Endothelial cell of umbilical vein (primary cell): ENCODE measurements at regions not wholly inside any gene's neighbourhood (a gene's known extent, or its start where the extent isn't known, plus 50 kb on each side); places are given as distances from the start of the nearest gene placed in this dataset.

Experiments used
- BruUV-seq: library from RNA; stranded (reverse); fragments of 400-500 nt; replicated peaks from 2 replicates; lab custom pipeline; 2021; lab: Mats Ljungman, UMichigan
- CTCF ChIA-PET: fragments of 300-600, 350-600 bp; sonication (Branson Sonifier 250); formaldehyde crosslinking; loops from one replicate; lab custom pipeline; 2021; ENCODE audit warnings: antibody characterized with exemption, inconsistent platforms; lab: Charles Lee
- POLR2A ChIA-PET: fragments of 300-600, 350-600 bp; sonication (Branson Sonifier 250); formaldehyde crosslinking; loops from one replicate; lab custom pipeline; 2021; ENCODE audit warnings: antibody characterized with exemption, inconsistent platforms; lab: Charles Lee
- DNase-seq: peaks from one replicate; pipeline ENCODE4 v3.0.0-alpha.2; 2011; ENCODE audit warnings: low read depth, low spot score
- FAIRE-seq: peaks from 2 replicates; lab custom pipeline; 2011; peaks lifted over from hg19 to GRCh38; lab: Jason Lieb, UNC
- H2AFZ ChIP-seq: 2 replicates; pipeline ENCODE4 v1.6.0; 2012; ENCODE audit warnings: low read depth, low read length, control low read depth, inconsistent platforms
- H3K27ac ChIP-seq: 2 replicates; pipeline ENCODE4 v1.5.1; 2011; ENCODE audit warnings: low read depth, mild to moderate bottlenecking, control low read depth, low read length, moderate library complexity; ENCODE audit not compliant: insufficient read depth
- H3K27me3 ChIP-seq, 2 experiments: 2 replicates each; pipeline versions ENCODE4 v1.6.0 to v1.6.1; 2011; ENCODE audit warnings: low read length in 2 of 2, mixed read lengths in 1 of 2; ENCODE audit not compliant: control insufficient read depth in 2 of 2, insufficient read depth in 2 of 2
- H3K36me3 ChIP-seq, 2 experiments: 2 replicates in 1 of 2; 3 replicates in 1 of 2; pipeline ENCODE4 v1.5.1; 2011; ENCODE audit warnings: low read length in 2 of 2, mild to moderate bottlenecking in 1 of 2, moderate library complexity in 1 of 2; ENCODE audit not compliant: control insufficient read depth in 2 of 2, insufficient read depth in 2 of 2; ENCODE audit errors: extremely low read depth in 1 of 2
- H3K4me1 ChIP-seq: 3 replicates; pipeline ENCODE4 v1.5.1; 2011; ENCODE audit warnings: mild to moderate bottlenecking, low read length; ENCODE audit not compliant: control insufficient read depth, insufficient read depth; ENCODE audit errors: extremely low read depth
- H3K4me2 ChIP-seq: 2 replicates; pipeline ENCODE4 v1.6.1; 2011; ENCODE audit warnings: low read length, control low read depth, mixed read lengths; ENCODE audit not compliant: insufficient read depth
- H3K4me3 ChIP-seq, 3 experiments: fragments of 200-600 bp in 1 of 3; sonication (generic), shearing (Covaris generic) in 1 of 3; replicated peaks in 1 of 3; 2 replicates each; pipeline ENCODE4 v1.5.1; 2011 to 2016; ENCODE audit warnings: control low read depth in 3 of 3, low read length in 3 of 3, mild to moderate bottlenecking in 2 of 3, inconsistent platforms in 1 of 3, low read depth in 1 of 3, moderate library complexity in 1 of 3; ENCODE audit not compliant: insufficient read depth in 1 of 3
- H3K79me2 ChIP-seq: 2 replicates; pipeline ENCODE4 v1.6.0; 2012; ENCODE audit warnings: low read length, inconsistent platforms; ENCODE audit not compliant: control insufficient read depth, insufficient read depth
- H3K9ac ChIP-seq: replicated peaks from 2 replicates; pipeline ENCODE3; 2011; ENCODE audit warnings: low read length, control low read depth; ENCODE audit not compliant: insufficient read depth; ENCODE audit errors: extremely low read depth
- H3K9me1 ChIP-seq: replicated peaks from 3 replicates; pipeline ENCODE4 v1.6.0; 2011; ENCODE audit warnings: mild to moderate bottlenecking, low read length; ENCODE audit not compliant: control insufficient read depth, insufficient read depth; ENCODE audit errors: extremely low read depth
- H3K9me3 ChIP-seq: replicated peaks from 2 replicates; pipeline ENCODE4 v1.5.1; 2012; ENCODE audit warnings: low read length, inconsistent platforms; ENCODE audit not compliant: control insufficient read depth, insufficient read depth
- H4K20me1 ChIP-seq: replicated peaks from 2 replicates; pipeline ENCODE3; 2011; ENCODE audit warnings: mild to moderate bottlenecking, low read length; ENCODE audit not compliant: control insufficient read depth, insufficient read depth; ENCODE audit errors: extremely low read depth
- CTCF ChIP-seq, 2 donors: IDR thresholded peaks; 1 replicate in 1 of 2; 2 replicates in 1 of 2; pipeline ENCODE4 v1.5.1; 2011; ENCODE audit warnings: low read length in 2 of 2, mild to moderate bottlenecking in 2 of 2, moderate library complexity in 2 of 2, control low read depth in 1 of 2, inconsistent platforms in 1 of 2, low read depth in 1 of 2; ENCODE audit not compliant: insufficient read depth in 1 of 2; ENCODE audit errors: extremely low read depth in 1 of 2
- EZH2 ChIP-seq: IDR thresholded peaks from 2 replicates; pipeline ENCODE4 v1.6.1; 2012; ENCODE audit warnings: borderline replicate concordance, low read depth, mild to moderate bottlenecking, moderate library complexity, low read length, inconsistent platforms; ENCODE audit not compliant: severe bottlenecking
- FOS ChIP-seq: IDR thresholded peaks from 2 replicates; pipeline ENCODE4 v1.6.1; 2011; ENCODE audit warnings: mild to moderate bottlenecking, low read length, moderate library complexity, borderline replicate concordance; ENCODE audit not compliant: insufficient read depth
- GATA2 ChIP-seq: IDR thresholded peaks from 2 replicates; pipeline ENCODE4 v1.7.0; 2011; ENCODE audit warnings: low read depth, mild to moderate bottlenecking, moderate library complexity, mixed read lengths, low read length; ENCODE audit not compliant: insufficient read length, insufficient read depth
- JUN ChIP-seq: IDR thresholded peaks from 2 replicates; pipeline ENCODE4 v1.6.1; 2011; ENCODE audit warnings: borderline replicate concordance, low read depth; ENCODE audit not compliant: insufficient read length, insufficient read depth
- MYC ChIP-seq: IDR thresholded peaks from one replicate; pipeline ENCODE4 v1.6.1; 2011; ENCODE audit warnings: mild to moderate bottlenecking, low read depth, low read length
- POLR2A ChIP-seq: IDR thresholded peaks from 2 replicates; pipeline ENCODE4 v1.6.1; 2012; ENCODE audit warnings: low read depth, mild to moderate bottlenecking, control low read depth, low read length
- POLR2AphosphoS5 ChIP-seq: IDR thresholded peaks from 2 replicates; pipeline ENCODE4 v1.6.1; 2012; ENCODE audit warnings: low read depth, mild to moderate bottlenecking, control low read depth, low read length, moderate library complexity; ENCODE audit not compliant: insufficient read depth
- dilution Hi-C: fragments of 300-500 bp; cut with MboI; formaldehyde crosslinking; loops from one replicate; pipeline ENCODE4 v1.15.0; 2019; ENCODE audit warnings: low sequenced_read_pairs; ENCODE audit not compliant: extremely low pct_ligation_motif_present
- intact Hi-C: fragments of 100-400 bp; cut with micrococcal nuclease; formaldehyde crosslinking; loops from one replicate; pipeline ENCODE4 v1.10.0; 2022
- TF ChIP-seq, protein P1 (sequence below): IDR thresholded peaks from 2 replicates; pipeline ENCODE4 v1.6.1; 2011; ENCODE audit not compliant: insufficient read depth, insufficient read length

DNA sequence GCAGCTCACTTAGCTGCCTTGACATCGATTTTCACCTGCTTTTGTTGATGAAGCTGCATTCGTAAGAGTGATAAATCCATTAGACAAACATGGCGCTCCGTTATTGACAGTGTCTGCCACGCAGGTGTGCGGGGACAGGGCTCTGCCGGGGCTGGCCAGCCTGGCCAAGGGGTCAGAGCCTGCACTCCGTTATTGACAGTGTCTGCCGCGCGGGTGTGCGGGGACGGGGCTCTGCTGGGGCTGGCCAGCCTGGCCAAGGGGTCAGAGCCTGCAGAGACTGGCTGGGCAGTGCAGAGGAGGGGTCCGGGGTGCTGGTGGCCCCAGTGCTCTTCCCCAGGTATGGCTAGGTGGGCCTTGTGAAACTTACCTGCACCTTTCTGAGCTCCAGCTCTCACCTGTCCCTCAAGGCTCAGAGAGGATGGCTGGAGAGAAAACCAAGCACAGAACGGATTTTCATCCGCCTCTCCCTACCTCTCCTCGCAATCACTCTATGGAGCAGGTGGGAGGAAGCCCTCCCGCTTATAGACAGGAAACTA, 101.6 kb upstream of the B3GAT1 start:
- no TSS peak for BruUV-seq
- Histone ChIP-seq H3K4me1 (peaks cover 14% of the 10 kb centered on the region), H3K27me3 (no peaks in the 10 kb centered on the region), H3K4me3 (no peak overlapping the region), H3K9ac (no peak overlapping the region), H3K79me2 (no peaks in the 10 kb centered on the region), H3K9me3 (no peaks in the 10 kb centered on the region), H3K27ac (no peak overlapping the region), H2AFZ (no peak overlapping the region), H3K36me3 (no peaks in the 10 kb centered on the region), H4K20me1 (no peaks in the 10 kb centered on the region), H3K9me1 (no peaks in the 10 kb centered on the region), H3K4me2 (no peak overlapping the region)
- intact Hi-C loops (no loop called here), dilution Hi-C loops (no loop called here)
- no peak for TF ChIP-seq MYC
- TF ChIP-seq, protein P1, sequence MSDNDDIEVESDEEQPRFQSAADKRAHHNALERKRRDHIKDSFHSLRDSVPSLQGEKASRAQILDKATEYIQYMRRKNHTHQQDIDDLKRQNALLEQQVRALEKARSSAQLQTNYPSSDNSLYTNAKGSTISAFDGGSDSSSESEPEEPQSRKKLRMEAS = no peak
- no peak for TF ChIP-seq FOS
- TF ChIP-seq CTCF (IDR thresholded peaks at IDR 0.05; ENCODE audit: extremely low read depth in 1 of 2, insufficient read depth in 1 of 2, low read depth in 1 of 2, low read length in 2 of 2) = no peak
- TF ChIP-seq GATA2 = no peak
- TF ChIP-seq POLR2AphosphoS5 = no peak
- TF ChIP-seq JUN = no peak
- no peak for TF ChIP-seq POLR2A
- no peak for TF ChIP-seq EZH2
- DNase-seq (no peak), FAIRE-seq (no peak)
- ChIA-PET POLR2A (no interaction called here), CTCF (no interaction called here)
